ENCODE measurements at regions not wholly inside any gene's neighbourhood (a gene's known extent, or its start where the extent isn't known, plus 50 kb on each side); places are given as distances from the start of the nearest gene placed in this dataset.
A peak's percentile ranks its signal among the peaks of the same experiment; 100 is the strongest.
"Not testable (repeated sequence)": the region's sequence is repeated elsewhere in the genome, so short reads cannot be mapped to it uniquely, and the experiment has no call there.

GRCh38 chr1:47522935-47523834 lies 85.3 kb downstream of the FOXD2 start:
- DNase-seq (ENCODE audit: low read depth in 2 of 2): no peak

DNA sequence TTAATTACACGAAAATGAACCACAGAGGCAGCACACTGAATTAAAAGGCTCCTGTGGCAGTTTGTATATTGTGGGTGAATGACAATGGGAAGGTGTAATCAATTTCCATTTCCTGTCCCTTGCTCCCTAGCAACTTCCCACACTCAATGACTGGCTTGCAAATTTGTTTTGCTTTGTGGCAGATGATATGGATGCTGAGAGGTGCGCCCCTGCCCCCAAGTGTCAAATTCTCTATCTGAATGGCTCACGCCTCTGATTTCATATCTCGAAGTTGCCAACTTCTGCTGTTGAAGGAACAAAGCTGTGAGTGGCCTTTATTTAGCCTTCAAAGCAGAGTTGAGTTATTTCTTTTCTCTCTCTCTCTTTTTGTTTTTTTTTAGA lies 86.0 kb downstream of the FOXD2 start:
- DNase-seq (ENCODE audit: low read depth in 2 of 2): no peak

- DNase-seq (ENCODE audit: low read depth in 2 of 2): no peak
Observed at GRCh38 chr1:47524272-47524671, 86.4 kb downstream of the FOXD2 start.

DNA sequence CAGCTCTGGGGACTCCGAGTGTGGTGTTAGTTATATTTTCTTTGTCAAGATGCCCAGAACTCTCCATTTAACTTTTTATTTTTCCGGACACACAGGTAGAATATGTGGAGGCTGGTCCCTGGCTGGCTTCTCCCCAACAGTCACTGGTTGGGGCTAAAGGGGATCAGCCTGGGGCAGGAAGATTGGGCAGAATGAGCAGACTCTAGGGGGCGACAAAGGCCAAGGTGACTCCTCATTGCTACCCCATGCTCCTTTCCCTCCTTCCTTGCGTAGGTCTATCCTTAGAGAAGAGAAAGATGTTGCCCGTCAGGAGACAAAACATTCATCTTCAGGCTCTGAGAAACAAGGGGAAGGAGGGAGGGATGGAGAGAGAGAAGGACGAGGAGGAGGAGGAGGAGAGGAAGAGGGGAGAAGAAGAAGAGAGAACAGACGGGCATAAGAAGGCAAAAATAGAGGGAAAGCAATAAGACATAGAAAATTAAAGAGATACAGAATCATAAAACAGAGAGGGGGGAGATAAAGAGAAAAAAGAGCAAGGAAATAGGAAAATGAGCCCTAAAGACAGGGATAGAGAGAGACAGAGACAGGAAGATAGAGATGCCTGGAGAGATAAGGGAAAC lies 89.9 kb downstream of the FOXD2 start:
- DNase-seq (ENCODE audit: low read depth in 2 of 2): no peak

DNA sequence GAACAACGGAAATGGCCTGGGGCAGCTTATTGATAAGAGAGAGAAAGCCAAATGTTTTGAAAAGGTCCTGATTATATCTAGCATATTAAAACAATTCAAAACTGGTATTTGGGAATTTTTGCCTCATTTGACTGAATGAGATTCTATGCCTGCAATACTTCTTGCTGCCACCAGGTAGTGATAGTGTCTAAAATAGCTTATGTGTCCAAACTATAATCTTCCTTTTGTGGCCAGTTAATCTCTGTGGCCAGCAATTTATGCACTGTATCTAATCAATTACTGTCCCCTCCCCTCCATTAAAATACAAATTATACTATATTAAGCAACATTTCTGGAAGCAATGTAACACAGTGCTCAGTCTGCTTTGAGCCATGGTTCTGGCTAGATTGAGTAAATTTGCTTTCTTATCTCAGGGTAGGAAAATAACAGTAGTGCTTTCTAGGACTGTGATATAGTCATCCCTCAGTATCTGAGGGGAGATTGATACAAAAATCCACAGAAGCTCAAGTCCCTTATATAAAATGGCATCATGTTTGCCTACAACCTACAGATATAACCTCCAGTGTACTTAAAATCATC lies 91.8 kb downstream of the FOXD2 start:
- no peak for DNase-seq (ENCODE audit: low read depth in 2 of 2)

- DNase-seq (ENCODE audit: low read depth in 2 of 2): peak; percentile 85 to 86
Observed at GRCh38 chr1:47532921-47533792, 95.3 kb downstream of the FOXD2 start.

DNA sequence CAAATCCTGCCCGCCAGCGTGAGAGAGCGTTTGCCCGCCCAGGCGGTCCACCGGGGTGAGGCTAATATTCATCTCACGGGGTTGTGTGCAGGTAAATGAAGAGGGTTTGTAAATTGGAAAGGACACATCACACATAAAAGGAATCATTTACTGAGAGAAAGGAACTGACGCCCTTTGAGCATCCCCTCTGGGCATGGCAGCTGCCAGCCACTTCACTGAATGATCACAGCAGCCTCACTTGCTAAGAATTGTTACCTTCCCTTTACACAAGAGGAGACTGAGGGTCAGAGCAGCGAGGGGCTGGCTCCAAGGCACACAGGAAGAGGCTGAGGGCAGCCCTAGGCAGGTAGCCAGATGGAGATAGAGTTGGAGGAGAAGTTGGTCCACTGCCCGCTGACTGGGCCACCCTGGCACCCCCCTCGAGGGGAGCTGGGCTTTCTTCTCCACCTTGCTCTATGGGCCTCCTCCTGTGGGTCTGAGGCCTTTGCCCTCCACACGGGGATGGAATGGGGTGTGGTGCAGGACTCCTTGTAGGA lies 96.0 kb downstream of the FOXD2 start:
- no peak for DNase-seq (ENCODE audit: low read depth in 2 of 2)

DNA sequence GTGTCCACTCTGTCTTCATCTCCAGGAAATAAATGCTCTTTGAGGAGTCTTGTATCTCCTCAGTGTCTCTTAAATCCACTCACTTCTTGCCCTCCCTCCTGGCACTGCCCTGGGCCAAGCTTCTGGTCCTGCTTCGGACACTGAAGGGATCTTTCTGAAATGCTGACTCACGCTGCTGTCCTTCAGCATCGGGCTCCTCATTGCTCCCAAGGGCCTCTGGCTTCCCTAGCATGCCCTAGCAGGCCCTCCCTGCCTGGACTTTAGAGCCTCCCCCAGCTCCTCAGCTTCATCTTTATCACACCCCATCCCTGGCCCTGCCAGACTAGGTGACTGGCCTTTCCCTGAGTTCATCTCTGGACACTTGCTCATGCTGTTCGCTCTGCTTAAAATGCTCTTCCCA lies 96.6 kb downstream of the FOXD2 start:
- DNase-seq (ENCODE audit: low read depth in 2 of 2): no peak

DNA sequence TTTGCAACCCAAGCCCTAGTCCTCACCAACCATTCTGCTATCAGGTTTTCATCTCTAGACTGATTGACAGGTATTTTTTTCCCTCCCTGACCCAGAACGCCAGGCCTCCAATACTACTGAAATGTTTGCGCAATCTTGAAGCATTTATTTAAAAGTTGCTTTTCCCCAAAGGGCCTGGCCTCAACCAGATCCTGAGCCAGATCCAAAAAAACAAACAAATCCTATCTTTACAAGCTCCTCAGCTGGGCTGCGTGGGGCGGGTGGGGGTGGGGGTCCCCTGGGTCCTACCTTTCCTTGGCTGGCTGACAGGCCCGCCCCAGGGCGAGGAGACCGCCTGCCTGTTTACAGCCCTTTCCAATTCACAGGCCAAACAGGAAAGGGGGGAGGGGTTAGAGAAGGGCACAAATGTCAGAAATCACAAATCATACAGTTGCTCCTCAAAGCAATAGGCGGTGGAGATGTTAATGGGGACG lies 98.8 kb downstream of the FOXD2 start:
- no peak for DNase-seq (ENCODE audit: low read depth in 2 of 2)

DNA sequence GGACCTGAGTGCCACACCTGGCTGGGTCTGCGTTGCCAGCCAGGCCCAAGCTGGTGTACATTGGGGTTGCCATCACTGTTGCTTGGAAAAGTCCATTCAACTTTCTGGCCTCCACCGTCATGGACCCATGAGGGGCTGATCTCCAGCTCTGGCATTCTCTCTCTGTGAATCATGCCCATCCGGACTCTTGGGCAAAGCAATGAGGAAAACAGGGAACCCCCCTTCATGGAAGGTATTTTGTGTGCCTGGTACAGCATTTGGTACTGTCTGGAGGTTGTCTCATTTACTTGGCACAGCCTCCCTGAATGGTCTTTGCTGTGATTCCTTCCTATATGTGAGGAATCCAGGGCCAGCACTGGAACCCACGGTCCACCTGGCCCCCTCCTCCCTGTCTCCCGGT lies 99.4 kb downstream of the FOXD2 start:
- no peak for DNase-seq (ENCODE audit: low read depth in 2 of 2)

GRCh38 chr1:47537966-47538365 lies 100.1 kb downstream of the FOXD2 start:
- DNase-seq (ENCODE audit: low read depth in 2 of 2): no peak

GRCh38 chr1:47538530-47538929 lies 100.7 kb downstream of the FOXD2 start:
- not testable (repeated sequence) for DNase-seq (ENCODE audit: low read depth in 2 of 2)

DNA sequence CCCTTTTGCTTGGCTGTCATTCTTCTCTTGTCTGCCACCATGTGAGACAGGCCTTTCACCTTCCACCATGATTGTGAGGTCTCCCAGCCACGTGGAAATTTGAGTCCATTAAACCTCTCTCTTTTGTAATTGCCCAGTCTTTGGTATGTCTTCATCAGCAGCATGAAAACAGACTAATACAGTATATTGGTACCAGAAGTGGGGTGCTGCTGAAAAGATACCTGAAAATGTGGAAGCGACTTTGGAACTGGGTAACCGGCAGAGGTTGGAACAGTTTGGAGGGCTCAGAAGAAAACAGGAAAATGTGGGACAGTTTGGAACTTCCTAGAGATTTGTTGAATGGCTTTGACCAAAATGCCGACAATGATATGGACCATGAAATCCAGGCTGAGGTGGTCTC lies 103.9 kb downstream of the FOXD2 start:
- not testable (repeated sequence) for DNase-seq (ENCODE audit: low read depth in 2 of 2)

- not testable (repeated sequence) for DNase-seq (ENCODE audit: low read depth in 2 of 2)
Observed at GRCh38 chr1:47543089-47543488, 105.2 kb downstream of the FOXD2 start.

GRCh38 chr1:47545912-47546483 lies 108.2 kb downstream of the FOXD2 start:
- DNase-seq (ENCODE audit: low read depth in 2 of 2): no peak

DNA sequence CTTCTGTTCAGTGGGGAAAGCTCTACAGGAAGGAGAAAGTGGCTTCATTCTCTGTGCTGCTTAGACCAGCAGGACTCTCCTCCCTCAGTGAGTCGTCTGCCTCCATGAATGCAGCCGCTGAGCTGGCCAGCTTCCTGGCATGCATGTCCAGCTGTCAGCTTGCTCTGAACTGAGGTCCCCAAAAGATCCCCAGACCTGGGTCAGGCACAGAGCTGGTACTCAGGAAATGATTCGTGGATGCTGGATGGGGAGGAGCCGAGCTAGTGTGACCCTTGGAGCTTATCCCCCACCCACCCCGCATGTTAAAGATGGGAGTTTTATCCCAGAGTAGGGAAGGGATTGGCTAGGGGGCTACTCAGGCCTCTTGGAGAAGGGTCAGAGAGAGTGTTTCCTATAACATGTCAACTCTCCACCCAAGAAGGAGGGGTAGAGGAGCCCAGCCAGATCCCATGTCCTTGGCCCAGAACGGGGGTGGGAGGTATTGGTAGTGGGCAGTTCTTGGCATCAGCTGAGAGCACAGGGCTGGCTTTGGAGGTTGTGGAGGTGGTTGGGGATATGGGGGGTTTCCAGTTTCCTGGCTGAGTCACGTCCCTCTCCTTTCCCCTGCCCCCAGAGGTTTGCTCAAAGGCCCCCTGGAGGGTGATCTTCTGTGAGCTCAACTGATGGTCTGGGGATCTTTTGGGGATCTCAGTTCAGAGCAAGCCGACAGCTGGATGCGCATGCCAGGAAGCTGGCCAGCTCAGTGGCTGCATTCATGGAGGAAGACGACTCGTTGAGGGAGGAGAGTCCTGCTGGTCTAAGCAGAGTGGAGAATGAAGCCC lies 110.1 kb downstream of the FOXD2 start:
- DNase-seq (ENCODE audit: low read depth in 2 of 2): no peak

DNA sequence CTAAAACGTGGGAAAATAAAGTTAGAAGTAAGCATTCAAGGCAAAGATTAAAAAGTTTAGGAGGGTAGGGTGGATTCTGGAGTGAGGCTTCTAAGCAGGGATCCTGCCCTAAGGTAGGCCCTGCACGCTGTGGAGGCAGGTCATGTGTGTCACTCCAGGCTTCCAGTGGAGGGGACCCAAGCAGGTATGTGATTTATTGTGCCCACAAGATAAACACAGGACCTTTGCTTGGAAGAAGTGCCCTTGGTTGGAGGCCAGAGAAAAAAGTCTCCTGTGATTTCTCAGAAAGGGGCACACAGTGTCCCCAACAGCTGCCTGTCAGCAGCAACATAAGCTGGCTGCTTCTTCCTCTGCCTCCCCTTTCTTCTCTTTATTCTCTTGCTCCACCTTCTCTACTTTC lies 110.8 kb downstream of the FOXD2 start:
- DNase-seq (ENCODE audit: low read depth in 2 of 2): no peak

- DNase-seq (ENCODE audit: low read depth in 2 of 2): no peak
Observed at GRCh38 chr1:47549532-47549931, 111.7 kb downstream of the FOXD2 start.

DNA sequence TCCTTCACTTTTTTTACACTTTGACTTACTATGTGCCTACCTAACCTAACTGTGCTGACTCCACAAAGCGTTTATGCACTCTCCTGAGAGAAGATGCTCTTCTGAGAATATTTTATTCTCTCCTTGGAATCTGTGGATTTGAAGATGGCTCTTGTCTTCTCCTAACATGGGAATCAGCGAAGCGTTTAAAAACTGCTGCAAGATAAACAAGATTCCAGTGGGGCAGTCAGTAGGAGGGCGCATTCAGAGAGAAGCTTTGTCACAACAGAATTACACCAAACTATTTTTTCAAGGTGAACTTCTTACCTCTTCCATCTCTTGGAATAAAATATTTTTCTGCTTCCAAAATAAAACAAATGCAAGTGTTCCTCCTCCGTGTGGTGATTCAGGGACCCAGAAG lies 113.1 kb downstream of the FOXD2 start:
- DNase-seq (ENCODE audit: low read depth in 2 of 2): no peak

DNA sequence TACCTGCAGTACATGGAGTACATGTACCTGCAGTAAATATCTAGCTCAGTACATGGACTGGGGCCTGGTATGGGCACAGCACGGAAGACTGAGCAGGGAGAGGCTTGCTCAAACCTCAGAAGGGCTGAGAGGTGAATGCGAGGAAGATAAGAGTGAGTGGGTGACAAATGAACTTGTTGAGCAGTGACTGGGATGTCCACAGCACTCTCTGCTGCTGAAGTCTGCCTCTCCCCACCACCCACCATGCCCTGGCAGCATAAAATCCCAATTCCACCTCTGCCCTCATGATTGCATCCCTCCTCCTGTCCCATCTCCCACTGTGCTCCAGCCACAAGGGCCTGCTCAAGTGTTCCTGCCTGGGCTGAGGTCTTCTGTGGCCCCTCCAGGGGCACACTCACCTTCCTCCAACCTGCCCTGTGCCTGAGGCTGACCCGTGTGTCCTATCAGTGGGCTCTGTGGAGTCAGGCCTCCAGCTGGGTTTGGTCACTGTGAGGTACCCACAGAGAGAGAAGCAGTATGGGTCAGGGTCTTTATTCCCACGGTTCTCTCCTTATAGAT lies 114.2 kb downstream of the FOXD2 start:
- DNase-seq (ENCODE audit: low read depth in 2 of 2): no peak

Measured in fibroblast of skin of left quadriceps (primary cell).